ENCODE measurements at regions not wholly inside any gene's neighbourhood (a gene's known extent, or its start where the extent isn't known, plus 50 kb on each side); places are given as distances from the start of the nearest gene placed in this dataset.

DNA sequence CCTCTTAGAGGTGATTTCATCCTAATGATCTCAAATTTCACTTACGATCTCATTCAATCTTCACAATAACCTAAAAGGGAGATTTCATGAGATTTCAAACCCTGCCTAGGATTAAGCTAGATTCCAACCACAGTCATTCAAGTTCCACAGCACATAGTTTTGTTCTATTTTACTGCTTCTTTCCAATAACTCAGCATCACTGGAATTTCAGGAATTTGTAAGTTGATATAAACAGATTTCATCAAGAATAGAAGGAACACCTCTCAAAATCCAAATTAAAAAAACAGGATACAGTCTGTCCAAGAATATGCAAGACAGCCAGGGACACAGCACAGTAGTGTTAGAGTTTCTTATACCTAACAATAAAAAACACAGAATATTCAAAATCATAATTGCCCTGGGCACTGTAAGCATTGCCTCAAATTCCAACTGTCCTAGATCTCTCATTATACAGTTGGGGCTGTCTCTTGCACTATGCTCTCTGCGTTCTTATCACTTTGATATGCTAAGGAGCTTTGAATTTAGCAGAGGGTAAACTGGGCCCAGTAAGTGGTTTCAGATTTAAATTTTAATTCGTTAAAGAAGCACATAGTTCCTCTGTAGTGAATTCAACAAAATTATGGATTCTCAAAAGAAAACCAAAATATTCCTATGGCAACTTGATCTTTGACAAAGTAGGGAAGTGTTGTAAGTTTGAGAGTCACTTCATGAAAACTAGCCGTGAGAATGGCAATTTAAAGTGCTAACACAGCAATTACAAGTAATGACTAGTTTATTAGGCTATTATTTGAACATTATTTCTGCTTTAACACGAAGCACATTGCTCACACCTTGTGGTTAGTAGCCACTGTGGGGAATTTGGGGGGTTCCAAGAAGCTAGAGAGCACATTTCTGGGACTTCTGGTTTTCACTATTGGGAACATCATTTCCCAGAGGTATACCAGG, 478.6 kb upstream of the C9orf72 start:
- DNase-seq = no peak
- peaks cover 3% of the 10 kb centered on the region for H3K9me3 Mint-ChIP-seq
- CTCF ChIA-PET = no interaction called here
- POLR2A ChIA-PET = no interaction called here
- intact Hi-C loops (cut with micrococcal nuclease) = no loop called here
- ATAC-seq = no peak
- no peak for TF ChIP-seq CTCF (IDR thresholded peaks at IDR 0.05)
- no peaks in the 10 kb centered on the region for H3K27me3 Mint-ChIP-seq
- H3K27ac Mint-ChIP-seq = no peak overlapping the region
- H3K4me1 Mint-ChIP-seq (ENCODE audit: low read depth) = no peaks in the 10 kb centered on the region
- no peak overlapping the region for H3K4me3 Mint-ChIP-seq
- H3K36me3 Mint-ChIP-seq (ENCODE audit: low read depth) = no peaks in the 10 kb centered on the region

- POLR2A ChIA-PET = no interaction called here
- H3K4me3 Mint-ChIP-seq = no peak overlapping the region
- DNase-seq (no peak), ATAC-seq (no peak)
- peaks cover 3% of the 10 kb centered on the region for H3K9me3 Mint-ChIP-seq
- no peak overlapping the region for H3K27ac Mint-ChIP-seq
- TF ChIP-seq CTCF (IDR thresholded peaks at IDR 0.05) = no peak
- CTCF ChIA-PET = no interaction called here
- intact Hi-C loops (cut with micrococcal nuclease) = no loop called here
- no peaks in the 10 kb centered on the region for H3K27me3 Mint-ChIP-seq
- no peaks in the 10 kb centered on the region for H3K36me3 Mint-ChIP-seq (ENCODE audit: low read depth)
- no peaks in the 10 kb centered on the region for H3K4me1 Mint-ChIP-seq (ENCODE audit: low read depth)
Measured at GRCh38 chr9:28053096-28053777, 480.0 kb upstream of the C9orf72 start.

GRCh38 chr9:28056006-28056405, 482.7 kb upstream of the C9orf72 start:
- no peaks in the 10 kb centered on the region for H3K36me3 Mint-ChIP-seq (ENCODE audit: low read depth)
- H3K27me3 Mint-ChIP-seq = no peaks in the 10 kb centered on the region
- no peak for ATAC-seq
- H3K27ac Mint-ChIP-seq = no peak overlapping the region
- H3K4me3 Mint-ChIP-seq = no peak overlapping the region
- ChIA-PET CTCF (no interaction called here), POLR2A (interaction anchor here (0.6 kb wide), 1 partner anchor 254 kb away, joined by 3 read pairs; no protein-coding TSS in a partner anchor)
- H3K4me1 Mint-ChIP-seq (ENCODE audit: low read depth) = no peaks in the 10 kb centered on the region
- peaks cover 1% of the 10 kb centered on the region for H3K9me3 Mint-ChIP-seq
- no peak for TF ChIP-seq CTCF (IDR thresholded peaks at IDR 0.05)
- intact Hi-C loops (cut with micrococcal nuclease) = no loop called here
- DNase-seq = no peak

DNA sequence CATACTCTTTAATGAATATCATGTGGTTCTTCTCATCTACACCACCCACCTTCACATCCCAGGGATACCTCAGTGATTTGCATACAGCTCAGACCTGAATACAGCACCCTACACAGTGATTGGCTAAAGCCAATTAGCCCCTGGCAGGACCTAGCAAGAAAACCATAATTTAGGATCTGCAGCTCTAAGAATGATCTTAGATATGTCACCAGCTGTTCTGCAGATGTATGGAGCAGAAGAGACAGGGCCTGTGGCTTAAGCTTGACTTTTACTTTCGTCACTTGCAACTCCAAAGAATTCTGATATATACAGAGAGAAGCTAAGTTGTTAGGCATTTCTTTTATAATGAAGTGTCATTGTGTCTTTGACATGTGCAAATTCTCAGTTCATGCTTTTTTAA, 483.2 kb upstream of the C9orf72 start:
- ChIA-PET CTCF (no interaction called here), POLR2A (no interaction called here)
- DNase-seq (no peak), ATAC-seq (no peak)
- peaks cover 1% of the 10 kb centered on the region for H3K9me3 Mint-ChIP-seq
- no peak for TF ChIP-seq CTCF (IDR thresholded peaks at IDR 0.05)
- intact Hi-C loops (cut with micrococcal nuclease) = no loop called here
- no peak overlapping the region for H3K27ac Mint-ChIP-seq
- no peaks in the 10 kb centered on the region for H3K27me3 Mint-ChIP-seq
- no peaks in the 10 kb centered on the region for H3K36me3 Mint-ChIP-seq (ENCODE audit: low read depth)
- no peaks in the 10 kb centered on the region for H3K4me1 Mint-ChIP-seq (ENCODE audit: low read depth)
- no peak overlapping the region for H3K4me3 Mint-ChIP-seq

- H3K9me3 Mint-ChIP-seq = peaks cover 1% of the 10 kb centered on the region
- H3K27ac Mint-ChIP-seq = no peak overlapping the region
- no peaks in the 10 kb centered on the region for H3K36me3 Mint-ChIP-seq (ENCODE audit: low read depth)
- ATAC-seq (no peak), DNase-seq (no peak)
- ChIA-PET CTCF (no interaction called here), POLR2A (no interaction called here)
- no peak for TF ChIP-seq CTCF (IDR thresholded peaks at IDR 0.05)
- H3K27me3 Mint-ChIP-seq = no peaks in the 10 kb centered on the region
- no peak overlapping the region for H3K4me3 Mint-ChIP-seq
- no peaks in the 10 kb centered on the region for H3K4me1 Mint-ChIP-seq (ENCODE audit: low read depth)
- intact Hi-C loops (cut with micrococcal nuclease) = no loop called here
Measured at GRCh38 chr9:28059192-28059591, 485.9 kb upstream of the C9orf72 start.
